ENCODE measurements at regions not wholly inside any gene's neighbourhood (a gene's known extent, or its start where the extent isn't known, plus 50 kb on each side); places are given as distances from the start of the nearest gene placed in this dataset.

DNA sequence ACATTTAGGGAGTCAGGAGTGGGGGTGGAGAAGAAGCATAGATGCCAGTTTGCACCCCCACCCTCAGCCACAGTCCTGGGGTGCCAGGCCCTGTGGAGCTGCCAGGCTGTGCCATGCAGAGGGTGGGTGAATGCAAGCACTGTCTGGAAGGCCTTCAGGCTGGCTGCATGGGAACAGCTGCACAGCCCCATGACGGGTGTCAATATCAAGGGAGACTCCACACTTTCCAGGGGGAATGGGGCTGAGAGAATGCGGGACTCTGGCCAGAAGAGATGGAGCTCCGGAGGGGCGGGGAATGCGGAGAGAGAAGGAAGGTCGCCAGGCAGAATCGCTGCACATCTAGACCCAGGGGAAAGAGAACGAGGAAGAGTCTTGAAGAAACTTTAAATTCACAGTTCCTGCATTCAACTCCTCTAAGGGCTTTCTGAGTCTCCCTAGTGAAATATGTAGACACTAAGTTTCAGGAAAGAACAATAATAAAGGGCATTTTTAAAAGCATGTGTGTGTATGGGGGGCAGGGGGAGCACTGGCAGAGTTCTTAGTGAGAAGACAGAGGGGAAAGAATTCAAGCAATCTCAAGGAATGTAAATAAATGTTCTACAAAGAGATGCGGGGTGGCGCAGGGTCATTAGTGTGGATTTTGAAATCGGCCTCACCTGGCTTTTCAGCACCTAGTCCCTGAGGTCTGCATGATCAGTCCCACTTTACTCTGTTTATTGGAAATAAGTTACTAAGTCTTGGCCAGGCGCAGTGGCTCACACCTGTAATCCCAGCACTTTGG lies 59.1 kb downstream of the BOD1 start:
- H3K27ac ChIP-seq = no peak overlapping the region
- no peak overlapping the region for H3K4me3 ChIP-seq
- no peak for DNase-seq (ENCODE audit: low spot score)
- TF ChIP-seq, protein P1, sequence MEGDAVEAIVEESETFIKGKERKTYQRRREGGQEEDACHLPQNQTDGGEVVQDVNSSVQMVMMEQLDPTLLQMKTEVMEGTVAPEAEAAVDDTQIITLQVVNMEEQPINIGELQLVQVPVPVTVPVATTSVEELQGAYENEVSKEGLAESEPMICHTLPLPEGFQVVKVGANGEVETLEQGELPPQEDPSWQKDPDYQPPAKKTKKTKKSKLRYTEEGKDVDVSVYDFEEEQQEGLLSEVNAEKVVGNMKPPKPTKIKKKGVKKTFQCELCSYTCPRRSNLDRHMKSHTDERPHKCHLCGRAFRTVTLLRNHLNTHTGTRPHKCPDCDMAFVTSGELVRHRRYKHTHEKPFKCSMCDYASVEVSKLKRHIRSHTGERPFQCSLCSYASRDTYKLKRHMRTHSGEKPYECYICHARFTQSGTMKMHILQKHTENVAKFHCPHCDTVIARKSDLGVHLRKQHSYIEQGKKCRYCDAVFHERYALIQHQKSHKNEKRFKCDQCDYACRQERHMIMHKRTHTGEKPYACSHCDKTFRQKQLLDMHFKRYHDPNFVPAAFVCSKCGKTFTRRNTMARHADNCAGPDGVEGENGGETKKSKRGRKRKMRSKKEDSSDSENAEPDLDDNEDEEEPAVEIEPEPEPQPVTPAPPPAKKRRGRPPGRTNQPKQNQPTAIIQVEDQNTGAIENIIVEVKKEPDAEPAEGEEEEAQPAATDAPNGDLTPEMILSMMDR (IDR thresholded peaks at IDR 0.05) = no peak

DNA sequence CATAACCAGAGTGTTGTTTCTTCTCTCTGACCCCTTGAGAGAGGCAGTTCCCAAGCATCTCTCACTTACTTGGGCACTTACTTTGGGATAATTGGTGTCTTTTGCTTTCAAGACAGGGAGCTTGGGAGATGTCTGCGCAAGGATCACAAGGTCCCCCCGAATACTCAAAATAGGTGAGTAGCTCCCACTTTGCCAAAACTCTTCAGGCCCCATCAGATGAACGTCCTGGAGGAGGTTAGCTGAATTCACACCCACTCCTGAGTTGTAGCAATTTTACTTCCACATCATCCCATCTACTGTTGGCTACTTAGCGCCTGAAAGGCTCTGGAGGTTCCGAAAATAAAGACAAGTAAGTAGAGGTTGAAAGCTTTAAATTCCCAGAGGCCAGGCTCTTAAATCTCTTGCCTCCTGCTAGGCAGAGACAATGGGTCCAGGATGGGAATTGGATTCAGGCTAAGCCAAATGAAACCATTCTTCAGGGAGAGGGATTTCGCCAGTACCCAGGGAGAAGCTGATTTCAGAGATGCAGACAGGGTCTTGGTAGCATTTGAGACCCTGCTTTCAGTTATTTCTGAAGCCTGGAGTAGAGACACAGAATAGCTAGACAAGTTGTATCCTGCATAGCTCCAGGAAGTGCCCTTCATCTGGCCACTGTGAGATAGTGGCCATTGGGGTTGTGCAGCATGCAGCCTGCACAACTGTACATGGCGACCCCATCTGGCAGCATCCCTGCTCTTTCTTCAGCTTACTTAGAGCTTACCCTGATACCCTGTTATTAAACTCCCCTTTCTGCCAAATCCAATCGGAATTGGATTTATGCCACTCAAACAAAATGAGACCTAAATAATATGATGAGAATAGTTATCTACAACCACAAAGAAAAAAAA lies 60.1 kb downstream of the BOD1 start:
- TF ChIP-seq, protein P1 (IDR thresholded peaks at IDR 0.05) = no peak
- no peak for DNase-seq (ENCODE audit: low spot score)
- H3K27ac ChIP-seq = no peak overlapping the region
- H3K4me3 ChIP-seq = no peak overlapping the region

DNA sequence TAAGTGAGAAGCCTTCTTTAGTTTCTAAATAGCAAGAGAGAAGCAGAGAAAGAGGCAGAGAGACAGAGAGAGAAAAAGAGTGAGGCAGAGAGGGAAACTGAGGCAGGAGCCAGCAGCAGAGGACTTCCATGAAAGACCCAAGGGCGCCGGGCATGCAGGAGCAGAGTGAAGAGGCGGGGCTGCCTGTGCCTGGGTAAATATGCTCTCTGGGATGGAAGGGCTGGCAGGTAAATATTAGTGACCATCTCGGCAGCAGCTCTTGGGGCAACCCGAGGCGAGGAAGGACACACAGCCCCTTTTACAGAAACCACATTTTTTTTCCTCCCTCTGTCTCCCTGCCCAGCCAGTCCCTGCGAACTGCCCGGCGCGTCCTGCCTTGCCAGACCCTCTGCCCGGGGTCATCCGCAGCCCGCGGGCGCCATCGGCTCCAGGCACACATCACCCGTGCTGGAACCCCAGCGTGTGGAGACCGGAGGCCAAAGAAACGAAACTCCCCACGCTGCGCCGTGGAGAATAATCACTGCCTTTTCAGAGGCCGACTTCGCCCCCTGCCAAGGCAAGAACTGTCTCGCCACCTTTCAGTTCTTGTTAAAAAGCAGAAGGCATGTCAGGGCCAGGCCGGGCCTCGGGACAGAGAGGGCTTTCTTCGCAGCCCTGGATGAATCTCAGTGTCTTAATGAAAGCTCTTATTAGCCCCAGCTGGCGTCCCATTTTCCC lies 61.3 kb downstream of the BOD1 start:
- no peak for DNase-seq (ENCODE audit: low spot score)
- TF ChIP-seq, protein P1 (IDR thresholded peaks at IDR 0.05) = no peak
- no peak overlapping the region for H3K27ac ChIP-seq
- peak overlapping the region; percentile 17 for H3K4me3 ChIP-seq

DNA sequence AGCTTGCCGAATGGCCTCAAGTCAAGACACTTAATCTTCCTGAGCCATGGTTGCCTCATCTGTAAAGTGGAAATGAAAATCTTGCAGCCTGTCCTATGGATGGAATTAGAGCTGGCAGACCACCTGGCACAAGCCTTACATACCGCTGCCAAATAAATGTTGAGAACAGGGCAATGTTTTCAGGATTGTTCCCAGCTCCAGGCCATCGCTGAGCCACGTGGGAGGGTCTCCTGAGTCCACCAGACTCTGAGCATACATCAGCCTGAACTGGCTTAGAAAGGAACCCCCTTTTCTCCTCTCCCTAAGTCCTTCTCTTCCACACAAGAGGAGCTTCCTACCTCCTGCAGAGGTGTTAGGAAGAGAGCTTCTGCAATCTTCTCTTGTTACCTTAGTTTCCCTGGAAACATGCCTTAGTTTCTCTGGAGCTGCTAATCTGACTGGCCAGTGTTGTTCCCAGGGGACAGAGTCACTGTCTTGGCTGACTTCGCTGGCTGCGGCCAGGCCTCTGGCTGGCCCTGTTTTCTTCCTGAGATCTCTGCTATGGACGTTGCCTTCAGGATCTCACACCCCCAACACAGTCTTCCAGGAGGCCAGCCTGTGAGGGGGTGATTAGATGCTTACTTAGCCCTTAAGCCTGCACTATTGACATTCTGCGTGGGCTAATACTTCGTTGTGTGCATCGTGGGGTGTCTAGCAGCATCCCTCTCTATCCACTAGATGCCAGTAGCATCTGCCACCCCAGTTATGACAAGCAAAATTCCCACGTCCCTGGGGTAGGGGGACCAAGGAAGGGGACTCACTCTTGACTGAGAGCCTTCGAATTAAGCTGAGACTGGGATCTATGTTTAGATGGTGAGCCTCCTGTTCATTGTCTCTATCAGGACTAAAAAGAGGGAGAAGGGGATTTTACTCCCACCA lies 62.2 kb downstream of the BOD1 start:
- TF ChIP-seq, protein P1 (IDR thresholded peaks at IDR 0.05) = no peak
- no peak overlapping the region for H3K4me3 ChIP-seq
- DNase-seq (ENCODE audit: low spot score) = no peak
- no peak overlapping the region for H3K27ac ChIP-seq

DNA sequence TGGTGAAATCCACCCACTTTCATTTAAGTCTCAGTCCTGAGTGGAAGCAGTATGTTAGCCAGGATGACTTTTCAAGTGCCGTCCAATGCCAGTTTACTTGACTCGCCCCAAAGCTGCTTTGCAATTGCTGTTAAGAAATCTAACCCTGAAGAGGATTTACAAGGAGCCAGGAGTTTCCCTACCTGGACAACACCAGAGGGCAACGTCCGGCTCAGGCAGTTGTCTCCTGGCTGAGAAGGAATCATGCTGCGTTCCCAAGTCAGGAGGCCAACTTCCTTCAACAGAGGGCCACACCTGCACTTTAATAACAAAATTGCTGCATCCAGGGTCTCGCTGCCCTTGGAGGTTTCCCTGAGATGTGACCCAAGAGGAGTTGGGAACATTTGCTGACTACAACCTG lies 65.8 kb downstream of the BOD1 start:
- Histone ChIP-seq H3K4me3 (no peak overlapping the region), H3K27ac (no peak overlapping the region)
- TF ChIP-seq, protein P1 (IDR thresholded peaks at IDR 0.05) = no peak
- DNase-seq (ENCODE audit: low spot score) = peak; percentile 56

DNA sequence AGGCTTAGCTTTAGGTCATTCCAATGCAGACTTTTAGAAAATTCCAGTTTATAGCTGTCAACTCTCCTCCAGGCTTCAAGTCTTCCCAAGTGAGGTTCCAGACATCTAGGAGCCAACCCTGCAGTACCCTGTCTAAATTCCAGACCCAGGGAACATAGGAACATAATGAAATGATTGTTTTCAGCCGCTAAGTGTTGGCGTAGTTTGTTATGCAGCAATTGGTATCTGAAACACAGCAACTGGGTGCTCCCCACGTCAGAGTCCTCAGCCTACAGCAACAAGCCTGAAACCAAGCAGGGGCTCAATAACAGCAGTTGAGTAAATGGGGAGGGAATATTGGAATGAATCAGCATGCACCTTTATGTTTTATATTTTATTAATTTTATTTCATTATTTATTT lies 66.8 kb downstream of the BOD1 start:
- TF ChIP-seq, protein P1 (IDR thresholded peaks at IDR 0.05) = no peak
- no peak for DNase-seq (ENCODE audit: low spot score)
- H3K4me3 ChIP-seq = no peak overlapping the region
- H3K27ac ChIP-seq = no peak overlapping the region
